GM04503 (cell line): ENCODE measurements at regions not wholly inside any gene's neighbourhood (a gene's known extent, or its start where the extent isn't known, plus 50 kb on each side); places are given as distances from the start of the nearest gene placed in this dataset.

Experiments used
- DNase-seq: peaks from one replicate; pipeline ENCODE4 v3.0.0-alpha.2; 2012; ENCODE audit warnings: low read depth

DNA sequence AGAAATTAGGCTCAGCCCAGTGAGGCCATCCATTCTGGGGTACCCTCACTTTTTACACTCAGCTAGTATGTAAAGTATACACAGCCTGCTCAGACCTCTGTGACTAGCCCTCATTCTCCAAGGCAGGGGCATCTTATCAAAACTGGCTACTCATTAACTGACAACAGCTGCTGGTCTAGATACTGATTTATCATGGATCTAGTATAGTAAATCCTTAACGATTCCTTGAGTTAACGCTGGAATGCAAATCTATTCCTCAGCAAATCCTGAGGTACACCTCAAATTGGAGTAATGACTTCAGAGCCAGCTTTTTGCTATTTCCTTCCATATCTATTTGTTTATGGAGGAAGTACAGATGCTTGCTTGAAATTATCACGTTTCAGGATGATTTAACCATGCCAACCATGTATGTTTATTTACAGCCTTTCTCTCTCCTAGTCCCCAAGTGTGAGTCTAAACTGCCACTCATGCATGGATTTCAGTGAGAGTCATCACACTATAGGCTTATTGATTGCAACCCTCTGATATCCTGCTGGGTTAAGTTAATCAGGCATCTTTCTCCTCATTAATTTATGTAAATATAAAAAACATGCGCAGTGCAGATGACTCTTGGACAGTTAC is 70.2 kb upstream of the DOK6 start:
- DNase-seq: no peak

DNA sequence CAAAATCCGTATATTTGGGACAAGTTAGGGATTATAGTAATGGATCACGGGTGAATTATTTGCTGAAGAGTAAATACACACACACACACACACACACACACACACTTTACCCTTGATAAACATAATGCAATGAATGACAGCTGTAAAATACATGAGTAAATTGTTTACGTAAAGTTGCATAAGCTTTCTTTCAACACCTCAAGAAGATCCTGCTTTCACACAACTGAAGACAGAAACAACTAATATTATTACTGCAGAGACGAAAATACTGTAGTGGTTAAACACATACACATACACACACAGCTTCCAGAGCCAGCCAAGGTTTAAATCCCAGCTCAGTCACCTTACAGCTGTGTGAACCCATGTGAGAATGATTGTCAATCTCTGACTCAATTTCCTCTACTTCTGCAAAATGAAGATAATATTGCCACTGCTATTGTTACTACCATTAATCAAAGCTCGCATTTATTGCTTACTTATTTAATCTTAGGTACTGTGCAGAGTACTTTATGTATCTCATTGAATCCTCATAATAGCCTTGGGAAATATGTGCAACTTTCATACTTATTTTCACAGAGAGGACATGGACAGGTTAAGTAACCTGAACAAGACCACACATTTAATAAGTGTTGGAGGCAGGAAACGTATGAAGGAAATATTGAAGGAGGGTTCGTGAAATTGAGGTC is 50.6 kb upstream of the DOK6 start:
- no peak for DNase-seq
